ENCODE measurements at regions not wholly inside any gene's neighbourhood (a gene's known extent, or its start where the extent isn't known, plus 50 kb on each side); places are given as distances from the start of the nearest gene placed in this dataset.

- H3K4me2 ChIP-seq (ENCODE audit: insufficient read depth in 1 of 2, low read depth in 2 of 2, low read length in 2 of 2), result no peak overlapping the region
- no peak overlapping the region for H3K23ac ChIP-seq (ENCODE audit: insufficient read length)
These were observed 529.4 kb upstream of the AMOT start for GRCh38 chrX:113370006-113370405.

More at GRCh38 chrX:113370006-113370405, 529.4 kb upstream of the AMOT start:
- Histone ChIP-seq H2AFZ (ENCODE audit: low read length) (no peak overlapping the region), H3K27me3 (replicated peaks in 1 of 4; ENCODE audit: control insufficient read depth in 3 of 4, extremely low read depth in 1 of 4, insufficient read depth in 3 of 4, low read length in 3 of 4) (no peaks in the 10 kb centered on the region), H2AK5ac (ENCODE audit: low read depth, low read length) (no peak overlapping the region), H2BK120ac (replicated peaks; ENCODE audit: low read depth, low read length) (no peak overlapping the region), H2BK12ac (ENCODE audit: low read depth, low read length) (no peak overlapping the region), H3K9me3 (ENCODE audit: insufficient read depth in 2 of 2, low read depth in 1 of 2, low read length in 1 of 2) (no peaks in the 10 kb centered on the region), H3K9ac (replicated peaks in 1 of 4; ENCODE audit: extremely low read depth in 1 of 4, low read depth in 3 of 4, low read length in 3 of 4) (no peak overlapping the region), H3K79me2 (ENCODE audit: control insufficient read depth in 1 of 2, insufficient read depth in 2 of 2, low read length in 2 of 2) (no peaks in the 10 kb centered on the region), H3K4ac (replicated peaks; ENCODE audit: insufficient read length, low read depth, low read length) (no peak overlapping the region), H3K79me1 (ENCODE audit: low read depth, low read length) (no peaks in the 10 kb centered on the region), H2BK15ac (ENCODE audit: low read length) (no peak overlapping the region), H3K56ac (replicated peaks; ENCODE audit: insufficient read length, low read depth, low read length) (no peak overlapping the region), H3K36me3 (ENCODE audit: control insufficient read depth in 2 of 4, insufficient read depth in 4 of 4, low read length in 3 of 4) (no peaks in the 10 kb centered on the region), H3K18ac (ENCODE audit: extremely low read depth, low read length) (no peak overlapping the region; the same call in 1 of the 2 replicates), H4K5ac (ENCODE audit: insufficient read length, low read depth, low read length) (no peak overlapping the region), H3K27ac (ENCODE audit: low read depth, low read length) (no peak overlapping the region), H3K4me1 (replicated peaks in 1 of 4; ENCODE audit: control insufficient read depth in 3 of 4, insufficient read depth in 4 of 4, low read length in 3 of 4) (no peaks in the 10 kb centered on the region), H4K20me1 (replicated peaks in 1 of 2; ENCODE audit: control insufficient read depth in 1 of 2, insufficient read depth in 2 of 2, low read length in 2 of 2) (no peaks in the 10 kb centered on the region), H2BK5ac (ENCODE audit: low read depth, low read length) (no peak overlapping the region), H2BK20ac (ENCODE audit: low read length) (no peak overlapping the region), H3K23me2 (ENCODE audit: low read depth, low read length) (no peaks in the 10 kb centered on the region), H3K14ac (ENCODE audit: insufficient read length) (no peak overlapping the region), H4K8ac (ENCODE audit: extremely low read depth, insufficient read depth, low read length) (no peak overlapping the region), H3K4me3 (ENCODE audit: extremely low read depth in 1 of 4, insufficient read depth in 2 of 4, low read depth in 3 of 4, low read length in 4 of 4) (no peak overlapping the region), H4K91ac (replicated peaks; ENCODE audit: insufficient read length, low read length) (no peak overlapping the region)
- no peak for TF ChIP-seq SP2 (IDR thresholded peaks at IDR 0.05; ENCODE audit: low read length)
- TF ChIP-seq KDM4A (IDR thresholded peaks at IDR 0.05; ENCODE audit: low read depth, low read length, severe bottlenecking), result no peak
- POLR2A ChIA-PET (ENCODE audit: partially characterized antibody), result no interaction called here
- no peak for DNase-seq (ENCODE audit: low read depth in 1 of 2, low spot score in 2 of 2)
- CTCF ChIA-PET (ENCODE audit: partially characterized antibody), result no interaction called here
- FAIRE-seq, result no peak
- 93% methylated on average over 7 of the region's 7 CpGs; no CpG with 5 or more reads in 1 of the 2 experiments for WGBS, 2 experiments (ENCODE audit: extremely low coverage in 1 of 2, insufficient coverage in 1 of 2, insufficient read length in 1 of 2, insufficient replicate concordance in 2 of 2, low coverage in 1 of 2, low lambda C conversion rate in 2 of 2, missing lambda C conversion rate in 1 of 2)
